GM23338 (cell line): ENCODE measurements at regions not wholly inside any gene's neighbourhood (a gene's known extent, or its start where the extent isn't known, plus 50 kb on each side); places are given as distances from the start of the nearest gene placed in this dataset.

Experiments
- ATAC-seq: fragments of 200-7000 bp; cut with Tn5 transposase; 3 replicates; pipeline ENCODE4 v1.9.1; 2020
- DNase-seq: peaks from one replicate; pipeline ENCODE4 v3.0.0-alpha.2; 2015; ENCODE audit warnings: low spot score
- H2AFZ ChIP-seq: fragments of 200-600 bp; sonication (generic); 2 replicates; pipeline ENCODE4 v1.8.0; 2016; ENCODE audit warnings: antibody characterized with exemption, mild to moderate bottlenecking, moderate library complexity
- H3F3A ChIP-seq: fragments of 200-600 bp; sonication (generic); replicated peaks from 2 replicates; pipeline ENCODE4 v1.8.0; 2017; ENCODE audit warnings: antibody characterized with exemption, mixed run types, low read depth
- H3K27ac ChIP-seq: fragments of 200-600 bp; sonication (generic); 2 replicates; pipeline ENCODE4 v1.6.1; 2016; ENCODE audit warnings: low read depth
- H3K27me3 ChIP-seq: fragments of 200-600 bp; sonication (generic); 2 replicates; pipeline ENCODE4 v1.8.0; 2016; ENCODE audit warnings: mild to moderate bottlenecking, mixed run types, moderate library complexity; ENCODE audit not compliant: insufficient read depth
- H3K36me3 ChIP-seq: fragments of 200-600 bp; sonication (generic); 2 replicates; pipeline ENCODE4 v1.8.0; 2016; ENCODE audit warnings: mild to moderate bottlenecking; ENCODE audit not compliant: insufficient read depth
- H3K4me1 ChIP-seq: fragments of 200-600 bp; sonication (generic); 2 replicates; pipeline ENCODE4 v1.8.0; 2016; ENCODE audit warnings: mild to moderate bottlenecking, moderate library complexity; ENCODE audit not compliant: insufficient read depth
- H3K4me2 ChIP-seq: fragments of 200-600 bp; sonication (generic); 2 replicates; pipeline ENCODE4 v1.7.1; 2017; ENCODE audit warnings: mixed run types
- H3K4me3 ChIP-seq: fragments of 200-600 bp; sonication (generic); 2 replicates; pipeline ENCODE4 v1.6.1; 2016; ENCODE audit warnings: mixed run types
- H3K79me2 ChIP-seq: fragments of 200-600 bp; sonication (generic); replicated peaks from 2 replicates; pipeline ENCODE4 v1.8.0; 2017; ENCODE audit warnings: mild to moderate bottlenecking; ENCODE audit not compliant: insufficient read depth
- H3K9me2 ChIP-seq: fragments of 200-600 bp; sonication (generic); 2 replicates; pipeline ENCODE4 v1.8.0; 2017; ENCODE audit not compliant: insufficient read depth
- H4K20me1 ChIP-seq: fragments of 200-600 bp; sonication (generic); replicated peaks from 2 replicates; pipeline ENCODE4 v1.8.0; 2017; ENCODE audit warnings: mild to moderate bottlenecking; ENCODE audit not compliant: insufficient read depth
- H3K27ac Mint-ChIP-seq: 2 replicates; pipeline ENCODE4 v1.8.0; 2020; ENCODE audit warnings: inconsistent platforms, mild to moderate bottlenecking, moderate library complexity, mixed read lengths
- H3K27me3 Mint-ChIP-seq: 3 replicates; pipeline ENCODE4 v1.8.0; 2022; ENCODE audit warnings: low read depth, mild to moderate bottlenecking, moderate library complexity, mixed read lengths, inconsistent platforms; ENCODE audit not compliant: insufficient read depth, poor library complexity
- H3K36me3 Mint-ChIP-seq: 3 replicates; pipeline ENCODE4 v1.8.0; 2021; ENCODE audit warnings: low read depth, mild to moderate bottlenecking, inconsistent platforms, moderate library complexity, mixed read lengths
- H3K4me1 Mint-ChIP-seq: 3 replicates; pipeline ENCODE4 v1.8.0; 2020; ENCODE audit warnings: mild to moderate bottlenecking, inconsistent platforms, mixed read lengths
- H3K4me3 Mint-ChIP-seq: 3 replicates; pipeline ENCODE4 v1.8.0; 2021; ENCODE audit warnings: moderate library complexity, mild to moderate bottlenecking, inconsistent platforms, mixed read lengths
- H3K9me3 Mint-ChIP-seq: 3 replicates; pipeline ENCODE4 v1.8.0; 2020; ENCODE audit warnings: moderate library complexity, mild to moderate bottlenecking, inconsistent platforms, mixed read lengths
- CREB1 ChIP-seq: fragments of 250-450 bp; sonication (Bioruptor Pico); IDR thresholded peaks from 2 replicates; pipeline ENCODE4 v1.5.0; 2020; ENCODE audit warnings: low read depth, mild to moderate bottlenecking, moderate library complexity
- ETS1 ChIP-seq: IDR thresholded peaks from 2 replicates; pipeline ENCODE4 v1.6.1; 2016; ENCODE audit warnings: antibody characterized with exemption
- EZH2 ChIP-seq: fragments of 200-600 bp; sonication (generic); IDR thresholded peaks from one replicate; pipeline ENCODE4 v1.8.0; 2017; ENCODE audit warnings: antibody characterized with exemption, mild to moderate bottlenecking, low read depth; ENCODE audit not compliant: unreplicated experiment
- EZH2phosphoT487 ChIP-seq: fragments of 200-600 bp; sonication (generic); IDR thresholded peaks from one replicate; pipeline ENCODE4 v1.8.1; 2018; ENCODE audit warnings: antibody characterized with exemption; ENCODE audit not compliant: unreplicated experiment
- JUNB ChIP-seq: IDR thresholded peaks from one replicate; pipeline ENCODE4 v1.6.1; 2016; ENCODE audit warnings: antibody characterized with exemption; ENCODE audit not compliant: unreplicated experiment
- NANOG ChIP-seq: IDR thresholded peaks from 2 replicates; pipeline ENCODE4 v1.6.1; 2016; ENCODE audit warnings: antibody characterized with exemption, borderline replicate concordance
- POLR2AphosphoS5 ChIP-seq: IDR thresholded peaks from 2 replicates; pipeline ENCODE4 v1.6.1; 2016; ENCODE audit warnings: antibody characterized with exemption, low read depth
- REST ChIP-seq: IDR thresholded peaks from one replicate; pipeline ENCODE4 v1.6.1; 2018; ENCODE audit warnings: antibody characterized with exemption; ENCODE audit not compliant: unreplicated experiment
- ZNF114 ChIP-seq: fragments of 250-450 bp; sonication (Bioruptor Pico); IDR thresholded peaks from 2 replicates; pipeline ENCODE4 v1.5.0; 2020; ENCODE audit warnings: mild to moderate bottlenecking, moderate library complexity
- ZNF462 ChIP-seq: fragments of 250-450 bp; sonication (Bioruptor Pico); IDR thresholded peaks from 2 replicates; pipeline ENCODE4 v1.5.0; 2020; ENCODE audit warnings: mild to moderate bottlenecking, moderate library complexity

GRCh38 chr17:33932996-33933395 lies 322.1 kb upstream of the CCL2 start:
- H3K79me2 ChIP-seq: no peaks in the 10 kb centered on the region
- ATAC-seq (no peak), DNase-seq (no peak)
- Mint-ChIP-seq H3K4me1 (peaks cover 49% of the 10 kb centered on the region), H3K27ac (no peak overlapping the region), H3K27me3 (peaks cover 12% of the 10 kb centered on the region), H3K36me3 (peaks cover 7% of the 10 kb centered on the region; the same call in 2 of the 3 replicates), H3K4me3 (no peak overlapping the region), H3K9me3 (peaks cover 11% of the 10 kb centered on the region; the same call in 2 of the 3 replicates)
- H2AFZ ChIP-seq: no peak overlapping the region
- no peak overlapping the region for H3K27ac ChIP-seq
- TF ChIP-seq NANOG (no peak), ETS1 (no peak), POLR2AphosphoS5 (no peak), EZH2phosphoT487 (no peak), ZNF114 (CRISPR knock-in tag) (no peak), JUNB (no peak), ZNF462 (CRISPR knock-in tag) (no peak), REST (no peak), EZH2 (no peak), CREB1 (CRISPR knock-in tag) (no peak)
- no peak overlapping the region for H3K4me2 ChIP-seq
- H3K36me3 ChIP-seq: no peaks in the 10 kb centered on the region
- H3K4me3 ChIP-seq: no peak overlapping the region
- H4K20me1 ChIP-seq: no peaks in the 10 kb centered on the region; the same call in 1 of the 2 replicates
- no peaks in the 10 kb centered on the region for H3K9me2 ChIP-seq
- 0 out of 2 replicates have a peak, but pooled peaks cover 4% of the 10 kb centered on the region for H3F3A ChIP-seq
- peaks cover 27% of the 10 kb centered on the region for H3K4me1 ChIP-seq
- no peaks in the 10 kb centered on the region for H3K27me3 ChIP-seq
